Right lobe of liver (tissue), 6 donors: ENCODE measurements at regions not wholly inside any gene's neighbourhood (a gene's known extent, or its start where the extent isn't known, plus 50 kb on each side); places are given as distances from the start of the nearest gene placed in this dataset.

Experiments
- ATAC-seq, 4 donors: fragments of 200-7000 bp; cut with Tn5 transposase; one replicate each; pipeline ENCODE4 v1.9.1; 2020; ENCODE audit warnings: mild to moderate bottlenecking in 4 of 4, moderate library complexity in 4 of 4
- DNase-seq, 3 donors: peaks; one replicate each; pipeline ENCODE4 v3.0.0-alpha.2; 2020
- H3K27ac ChIP-seq, 3 donors: fragments of 200-600 bp; one replicate each; pipeline ENCODE4 v1.8.0; 2022
- H3K27me3 ChIP-seq, 2 donors: fragments of 200-600 bp; one replicate each; pipeline ENCODE4 v1.8.0; 2022
- H3K36me3 ChIP-seq, 4 donors: fragments of 200-600 bp; sonication (generic) in 1 of 4; one replicate each; pipeline versions ENCODE4 v1.5.1 to v1.8.0; 2017 to 2022; ENCODE audit warnings: control low read depth in 1 of 4
- H3K4me1 ChIP-seq, 4 donors: fragments of 200-600 bp; sonication (generic) in 1 of 4; one replicate each; pipeline versions ENCODE4 v1.5.1 to v1.8.0; 2017 to 2022; ENCODE audit warnings: control low read depth in 1 of 4
- H3K4me3 ChIP-seq, 3 donors: fragments of 200-600 bp; one replicate each; pipeline ENCODE4 v1.8.0; 2022
- H3K9me3 ChIP-seq, 4 donors: fragments of 200-600 bp; sonication (generic) in 1 of 4; one replicate each; pipeline versions ENCODE4 v1.5.1 to v1.8.0; 2017 to 2022; ENCODE audit warnings: control low read depth in 1 of 4
- POLR2A ChIP-seq: fragments of 450-650 bp; IDR thresholded peaks from one replicate; pipeline ENCODE4 v1.6.1; 2017; ENCODE audit warnings: antibody characterized with exemption, mild to moderate bottlenecking
- whole genome bisulfite sequencing: methylation state at CpG from one replicate; pipeline ENCODE4 v1.1.6; 2018; ENCODE audit warnings: low coverage, low lambda C conversion rate; ENCODE audit not compliant: insufficient coverage; ENCODE audit errors: missing lambda C conversion rate; 5-methylcytosine and 5-hydroxymethylcytosine counted together
- intact Hi-C, 2 donors: fragments of 100-400 bp; cut with DNase I; formaldehyde crosslinking; loops; one replicate each; pipeline versions ENCODE4 v1.11.2 to v1.14.1; 2022
- TF ChIP-seq, protein P1 (sequence below), 4 donors: fragments of 200-600 bp in 3 of 4; fragments of 450-650 bp in 1 of 4; IDR thresholded peaks; one replicate each; pipeline versions ENCODE4 v1.5.1 to v1.8.0; 2016 to 2022; ENCODE audit warnings: antibody characterized with exemption in 4 of 4, mild to moderate bottlenecking in 2 of 4
- donor health status: DM: no; HTN: yes; CAD: no.
- donor health status: DM: no; HTN: no; CAD: no.
- donor health status: DM: no; HTN: no; CAD: no.
- donor health status: DM: no; HTN: yes; CAD: no.
- donor health status: DM: no; HTN: yes; CAD: no.

GRCh38 chr2:7709907-7710306, 792.7 kb downstream of the RNF144A start:
- intact Hi-C loops = no loop called here
- no peaks in the 10 kb centered on the region for H3K9me3 ChIP-seq
- WGBS = 29% methylated on average over 2 of the region's 5 CpGs
- no peak for TF ChIP-seq POLR2A
- no peaks in the 10 kb centered on the region for H3K36me3 ChIP-seq
- H3K27me3 ChIP-seq = no peaks in the 10 kb centered on the region
- no peak overlapping the region for H3K27ac ChIP-seq
- no peak overlapping the region for H3K4me3 ChIP-seq
- ATAC-seq (no peak), DNase-seq (no peak)
- no peaks in the 10 kb centered on the region for H3K4me1 ChIP-seq

GRCh38 chr2:7711167-7711566, 794.0 kb downstream of the RNF144A start:
- H3K4me1 ChIP-seq = no peaks in the 10 kb centered on the region
- H3K4me3 ChIP-seq = no peak overlapping the region
- TF ChIP-seq, protein P1, sequence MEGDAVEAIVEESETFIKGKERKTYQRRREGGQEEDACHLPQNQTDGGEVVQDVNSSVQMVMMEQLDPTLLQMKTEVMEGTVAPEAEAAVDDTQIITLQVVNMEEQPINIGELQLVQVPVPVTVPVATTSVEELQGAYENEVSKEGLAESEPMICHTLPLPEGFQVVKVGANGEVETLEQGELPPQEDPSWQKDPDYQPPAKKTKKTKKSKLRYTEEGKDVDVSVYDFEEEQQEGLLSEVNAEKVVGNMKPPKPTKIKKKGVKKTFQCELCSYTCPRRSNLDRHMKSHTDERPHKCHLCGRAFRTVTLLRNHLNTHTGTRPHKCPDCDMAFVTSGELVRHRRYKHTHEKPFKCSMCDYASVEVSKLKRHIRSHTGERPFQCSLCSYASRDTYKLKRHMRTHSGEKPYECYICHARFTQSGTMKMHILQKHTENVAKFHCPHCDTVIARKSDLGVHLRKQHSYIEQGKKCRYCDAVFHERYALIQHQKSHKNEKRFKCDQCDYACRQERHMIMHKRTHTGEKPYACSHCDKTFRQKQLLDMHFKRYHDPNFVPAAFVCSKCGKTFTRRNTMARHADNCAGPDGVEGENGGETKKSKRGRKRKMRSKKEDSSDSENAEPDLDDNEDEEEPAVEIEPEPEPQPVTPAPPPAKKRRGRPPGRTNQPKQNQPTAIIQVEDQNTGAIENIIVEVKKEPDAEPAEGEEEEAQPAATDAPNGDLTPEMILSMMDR (IDR thresholded peaks at IDR 0.05) = no peak
- no peak for TF ChIP-seq POLR2A
- no peak for DNase-seq
- H3K27me3 ChIP-seq = no peaks in the 10 kb centered on the region
- no peaks in the 10 kb centered on the region for H3K36me3 ChIP-seq
- ATAC-seq = no peak
- H3K27ac ChIP-seq = no peak overlapping the region
- H3K9me3 ChIP-seq = no peaks in the 10 kb centered on the region
- intact Hi-C loops = no loop called here

- Histone ChIP-seq H3K36me3 (no peaks in the 10 kb centered on the region), H3K4me3 (no peak overlapping the region), H3K4me1 (no peaks in the 10 kb centered on the region), H3K27ac (no peak overlapping the region), H3K9me3 (no peaks in the 10 kb centered on the region), H3K27me3 (no peaks in the 10 kb centered on the region)
- 53% methylated on average over 2 of the region's 2 CpGs for WGBS
- intact Hi-C loops = no loop called here
- no peak for ATAC-seq
- no peak for TF ChIP-seq POLR2A
- TF ChIP-seq, protein P1 (IDR thresholded peaks at IDR 0.05) = no peak
- DNase-seq = no peak
These were observed 802.7 kb downstream of the RNF144A start for GRCh38 chr2:7719876-7720275.

GRCh38 chr2:7721413-7721995, 804.3 kb downstream of the RNF144A start:
- Histone ChIP-seq H3K9me3 (no peaks in the 10 kb centered on the region), H3K4me3 (no peak overlapping the region), H3K27ac (no peak overlapping the region), H3K27me3 (no peaks in the 10 kb centered on the region), H3K4me1 (no peaks in the 10 kb centered on the region), H3K36me3 (no peaks in the 10 kb centered on the region)
- WGBS = 80% methylated on average over 10 of the region's 10 CpGs
- ATAC-seq = no peak
- TF ChIP-seq, protein P1 (IDR thresholded peaks at IDR 0.05) = no peak
- TF ChIP-seq POLR2A = no peak
- intact Hi-C loops = no loop called here
- DNase-seq = no peak

DNA sequence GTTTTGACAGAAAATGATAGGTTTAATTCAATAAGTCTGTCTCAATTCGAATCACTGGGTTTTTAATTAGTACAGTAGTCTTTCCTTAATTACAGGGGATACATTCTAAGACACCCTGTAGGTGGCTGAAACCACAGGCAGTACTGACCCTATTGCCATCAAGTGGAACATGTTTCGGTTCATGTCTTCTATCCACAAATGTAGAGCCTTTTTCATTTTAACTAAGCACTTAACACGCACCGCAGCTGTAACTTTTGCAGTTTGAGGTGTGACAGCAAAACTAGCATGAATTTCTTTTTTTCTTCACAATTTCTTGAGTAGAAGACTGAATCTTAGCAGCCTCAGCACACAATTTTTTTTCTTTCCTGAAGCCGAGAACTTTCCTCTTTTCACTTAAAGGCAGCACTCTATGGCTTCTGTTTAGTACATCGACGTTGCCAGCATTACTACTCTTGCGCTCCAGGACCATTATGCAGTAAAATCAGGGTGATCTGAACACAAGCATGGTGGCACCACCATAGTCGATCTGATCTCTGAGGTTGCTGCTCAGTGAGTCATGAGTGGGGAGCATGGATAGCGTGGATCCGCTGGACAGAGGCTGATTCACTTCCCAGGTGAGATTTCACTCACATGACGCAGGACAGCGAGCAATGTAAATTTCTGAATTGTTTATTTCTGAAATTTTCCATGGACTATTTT, 805.1 kb downstream of the RNF144A start:
- no peak for DNase-seq
- no peak overlapping the region for H3K27ac ChIP-seq
- intact Hi-C loops = no loop called here

More for the DNA sequence above, 805.1 kb downstream of the RNF144A start:
- Histone ChIP-seq H3K9me3 (no peaks in the 10 kb centered on the region), H3K36me3 (no peaks in the 10 kb centered on the region), H3K27me3 (no peaks in the 10 kb centered on the region), H3K4me3 (no peak overlapping the region), H3K4me1 (no peaks in the 10 kb centered on the region)
- ATAC-seq = no peak
- 78% methylated on average over 9 of the region's 13 CpGs for WGBS
- no peak for TF ChIP-seq POLR2A
- TF ChIP-seq, protein P1 (IDR thresholded peaks at IDR 0.05) = no peak
